AG04449 (cell line): ENCODE measurements at regions not wholly inside any gene's neighbourhood (a gene's known extent, or its start where the extent isn't known, plus 50 kb on each side); places are given as distances from the start of the nearest gene placed in this dataset.

Source experiments
- CTCF ChIA-PET: fragments of 350-600 bp; formaldehyde crosslinking; extraction: SDS; loops from one replicate; lab custom pipeline; 2021; ENCODE audit warnings: antibody characterized with exemption; lab: Yijun Ruan, JAX
- POLR2A ChIA-PET: fragments of 400-600, 350-600 bp; formaldehyde crosslinking; extraction: SDS; loops from one replicate; lab custom pipeline; 2020; ENCODE audit warnings: antibody characterized with exemption, inconsistent platforms; lab: Yijun Ruan, JAX
- DNase-seq: peaks from one replicate; pipeline ENCODE4 v3.0.0-alpha.2; 2010; ENCODE audit warnings: low read depth, low spot score
- H3K4me3 ChIP-seq: 2 replicates; pipeline ENCODE4 v1.5.1; 2011; ENCODE audit warnings: low read depth, mild to moderate bottlenecking, control low read depth, low read length
- CTCF ChIP-seq: IDR thresholded peaks from one replicate; pipeline ENCODE4 v1.5.1; 2011; ENCODE audit warnings: mild to moderate bottlenecking, moderate library complexity, low read length, control low read depth, inconsistent platforms; ENCODE audit not compliant: insufficient read depth; ENCODE audit errors: missing control alignments

- ChIA-PET POLR2A (no interaction called here), CTCF (interaction anchor here (1.2 kb wide), 1 partner anchor 16 kb away, joined by 3 read pairs; no protein-coding TSS in a partner anchor)
- no peak for DNase-seq
- no peak overlapping the region for H3K4me3 ChIP-seq
- TF ChIP-seq CTCF: no peak
Measured at GRCh38 chr4:111924696-111925095, 220.6 kb upstream of the FAM241A start.

- POLR2A ChIA-PET: no interaction called here
- no peak for TF ChIP-seq CTCF
- CTCF ChIA-PET: interaction anchor here (0.8 kb wide), 1 partner anchor 289 kb away, joined by 3 read pairs; no protein-coding TSS in a partner anchor
- no peak overlapping the region for H3K4me3 ChIP-seq
- no peak for DNase-seq
Measured at GRCh38 chr4:111930659-111931058, 214.6 kb upstream of the FAM241A start.

- no peak for TF ChIP-seq CTCF
- no peak for DNase-seq
- ChIA-PET CTCF (interaction anchor here (4.5 kb wide), 1 partner anchor 292 kb away, joined by 30 read pairs; no protein-coding TSS in a partner anchor), POLR2A (no interaction called here)
- H3K4me3 ChIP-seq: no peak overlapping the region
Measured at GRCh38 chr4:111933703-111934102, 211.6 kb upstream of the FAM241A start.

GRCh38 chr4:111934314-111934713 lies 210.9 kb upstream of the FAM241A start:
- ChIA-PET CTCF (interaction anchor here (4.5 kb wide), 1 partner anchor 293 kb away, joined by 30 read pairs; no protein-coding TSS in a partner anchor), POLR2A (no interaction called here)
- TF ChIP-seq CTCF: no peak

GRCh38 chr4:111937368-111937767 lies 207.9 kb upstream of the FAM241A start:
- ChIA-PET POLR2A (no interaction called here), CTCF (interaction anchor here (0.9 to 4.5 kb wide), 13 partner anchors 9 to 1939 kb away, joined by 3 to 30 read pairs (median 5); no protein-coding TSS in a partner anchor)
- no peak overlapping the region for H3K4me3 ChIP-seq
- peak; percentile 1 for TF ChIP-seq CTCF
- DNase-seq: no peak

More at GRCh38 chr4:111934314-111934713, 210.9 kb upstream of the FAM241A start:
- H3K4me3 ChIP-seq: no peak overlapping the region
- DNase-seq: no peak

GRCh38 chr4:111941957-111942356 lies 203.3 kb upstream of the FAM241A start:
- ChIA-PET POLR2A (no interaction called here), CTCF (interaction anchor here (1.1 kb wide), 1 partner anchor 118 kb away, joined by 3 read pairs; no protein-coding TSS in a partner anchor)
- TF ChIP-seq CTCF: no peak

More at GRCh38 chr4:111941957-111942356, 203.3 kb upstream of the FAM241A start:
- no peak for DNase-seq
- H3K4me3 ChIP-seq: no peak overlapping the region
